ENCODE measurements at regions not wholly inside any gene's neighbourhood (a gene's known extent, or its start where the extent isn't known, plus 50 kb on each side); places are given as distances from the start of the nearest gene placed in this dataset.

DNA sequence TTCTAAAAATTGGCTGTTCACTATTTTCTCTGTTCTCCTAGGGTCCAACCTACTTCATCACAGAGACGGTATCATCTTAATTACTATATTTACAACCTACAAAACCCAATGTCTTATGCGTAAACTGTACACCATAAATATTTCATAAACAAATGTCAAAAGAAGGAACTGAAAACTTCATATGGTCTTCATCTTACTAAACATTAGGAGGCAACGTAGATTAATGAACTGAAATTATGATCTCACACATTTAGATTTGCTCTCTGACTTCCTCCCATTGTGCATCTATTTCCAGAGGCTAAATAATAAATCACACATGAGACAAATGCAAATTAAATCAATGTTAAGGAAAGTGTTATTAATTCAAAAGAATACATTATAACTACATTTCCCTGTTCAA is 1850.6 kb upstream of the SEL1L start:
- DNase-seq = no peak

GRCh38 chr14:83395321-83395720 is 1861.7 kb upstream of the SEL1L start:
- DNase-seq = no peak

GRCh38 chr14:83416476-83416875 is 1882.8 kb upstream of the SEL1L start:
- DNase-seq = no peak

DNA sequence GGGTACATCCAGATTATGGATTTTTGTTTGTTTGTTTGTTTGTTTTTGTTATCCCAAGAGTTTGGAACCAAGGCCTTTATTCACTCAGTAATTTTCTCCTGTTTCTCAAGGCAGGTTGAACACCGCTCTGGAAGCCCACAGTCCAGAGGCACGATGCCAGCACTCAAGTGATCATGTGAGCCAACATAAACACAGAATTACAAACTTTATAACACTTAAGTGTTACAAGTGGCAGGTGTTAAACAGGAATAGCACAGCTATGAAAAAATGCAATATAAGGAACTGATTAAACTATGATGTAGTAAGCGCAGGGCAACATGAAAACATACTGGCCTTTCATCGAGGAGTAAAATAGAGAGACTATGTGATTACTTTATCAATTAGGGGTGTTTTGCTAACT is 1885.8 kb upstream of the SEL1L start:
- no peak for DNase-seq

DNA sequence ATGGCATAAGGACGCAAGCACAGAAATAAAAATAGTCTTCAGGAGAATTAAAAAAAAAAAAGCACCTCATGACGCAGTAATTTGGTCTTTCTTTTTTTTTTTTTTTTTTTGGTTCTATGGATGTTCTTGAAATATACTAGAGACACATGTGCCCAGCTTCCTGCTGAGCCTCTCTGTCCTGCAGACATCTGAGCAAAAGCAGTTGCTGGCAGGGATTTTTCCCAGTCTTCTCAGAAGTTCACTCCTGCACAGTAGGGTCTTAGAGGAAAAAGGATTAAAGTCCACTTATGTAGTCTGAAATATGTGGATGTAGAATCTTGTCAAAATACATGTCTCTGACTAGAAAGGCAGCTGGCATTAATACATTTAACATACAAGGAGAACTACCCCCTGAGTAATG is 1888.1 kb upstream of the SEL1L start:
- DNase-seq = no peak

- no peak for DNase-seq
These were observed 1891.5 kb upstream of the SEL1L start for GRCh38 chr14:83425138-83425537.

DNA sequence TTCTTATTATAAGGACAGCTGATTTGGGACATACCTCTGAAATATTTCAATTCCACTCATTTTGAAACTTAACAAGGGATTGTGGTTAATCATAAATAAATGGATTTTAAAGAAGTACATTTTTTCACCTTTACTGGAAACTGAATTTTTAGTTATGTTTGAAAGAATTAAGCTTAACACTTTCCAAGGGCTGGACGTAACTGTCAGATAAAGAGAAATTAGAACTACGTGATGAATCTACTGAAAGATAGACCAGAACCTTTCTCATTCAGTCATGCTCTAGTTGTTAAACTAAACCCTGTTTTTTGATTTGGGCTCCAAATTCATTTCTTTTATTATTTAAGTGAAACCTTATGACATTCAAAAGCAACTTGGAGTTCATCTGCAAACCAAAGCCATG is 1892.1 kb upstream of the SEL1L start:
- DNase-seq = no peak

GRCh38 chr14:83433618-83434017 is 1900.0 kb upstream of the SEL1L start:
- DNase-seq = no peak

- no peak for DNase-seq
These were observed 1908.1 kb upstream of the SEL1L start for GRCh38 chr14:83441801-83442200.

GRCh38 chr14:83455561-83455960 is 1921.9 kb upstream of the SEL1L start:
- no peak for DNase-seq

DNA sequence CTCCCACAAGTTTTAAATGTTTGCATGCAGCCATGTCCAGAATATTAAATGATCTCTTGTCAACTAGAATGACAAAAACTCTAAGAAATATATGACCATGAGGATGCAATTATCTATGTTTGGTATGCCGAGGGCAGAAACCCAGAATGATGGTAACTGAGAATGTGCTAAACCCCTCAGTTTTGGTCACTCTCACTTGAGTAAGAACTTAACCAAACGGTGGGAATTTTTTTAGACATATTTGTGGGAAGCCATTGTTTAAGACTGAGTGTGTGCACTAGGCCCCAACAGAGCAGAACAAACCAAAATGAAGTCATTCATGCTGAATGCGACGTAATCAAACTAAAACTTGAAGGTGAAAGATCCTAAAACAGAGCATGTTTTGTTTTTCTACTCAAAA is 1927.9 kb upstream of the SEL1L start:
- DNase-seq = no peak

DNA sequence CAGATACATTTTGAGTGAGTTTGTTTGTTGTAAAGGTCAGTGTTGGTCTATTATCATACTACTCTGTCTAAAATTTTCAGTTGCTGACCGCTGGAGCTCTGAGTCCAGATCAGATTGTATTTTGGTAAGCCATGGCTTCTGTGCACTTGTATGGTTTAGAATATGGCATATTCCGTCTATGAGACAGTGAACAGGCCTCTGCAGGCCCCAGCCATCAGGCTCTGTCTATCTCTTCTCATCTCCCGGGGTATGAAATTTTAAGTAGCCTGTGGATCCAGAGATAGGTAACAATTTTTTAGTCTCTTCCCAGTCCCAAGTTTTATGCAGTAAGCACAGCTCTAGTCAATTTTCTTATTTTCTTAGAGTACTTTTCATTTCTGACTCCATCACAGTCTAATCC is 1929.1 kb upstream of the SEL1L start:
- no peak for DNase-seq

DNA sequence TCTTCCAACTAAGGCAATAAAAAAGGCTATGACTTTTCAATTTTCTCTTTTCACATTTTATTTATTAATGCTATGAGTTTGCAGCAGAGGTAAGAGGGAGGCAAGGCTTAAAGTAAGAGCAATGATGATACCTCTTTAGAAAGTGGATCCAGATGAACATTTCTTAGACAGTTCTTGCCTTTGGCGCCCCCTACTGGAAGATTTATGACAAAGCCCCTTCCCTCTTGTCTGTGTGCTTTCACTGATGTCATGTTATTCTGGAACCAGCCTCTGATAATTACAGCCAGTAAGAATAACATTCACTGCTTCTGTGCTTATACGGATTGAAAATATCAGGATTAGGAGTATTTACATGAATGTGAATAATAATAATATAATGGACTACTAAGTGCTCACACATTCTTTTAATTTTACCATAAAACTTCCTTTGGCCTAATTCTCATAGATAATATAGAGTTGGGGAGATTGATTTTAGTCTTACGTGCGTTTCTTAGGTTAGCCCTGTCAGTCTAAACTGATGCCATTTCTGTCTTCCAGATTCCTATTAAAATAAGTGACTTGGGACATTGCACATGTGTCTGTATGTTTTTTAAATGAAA is 1929.9 kb upstream of the SEL1L start:
- peak; percentile 10 for DNase-seq

DNA sequence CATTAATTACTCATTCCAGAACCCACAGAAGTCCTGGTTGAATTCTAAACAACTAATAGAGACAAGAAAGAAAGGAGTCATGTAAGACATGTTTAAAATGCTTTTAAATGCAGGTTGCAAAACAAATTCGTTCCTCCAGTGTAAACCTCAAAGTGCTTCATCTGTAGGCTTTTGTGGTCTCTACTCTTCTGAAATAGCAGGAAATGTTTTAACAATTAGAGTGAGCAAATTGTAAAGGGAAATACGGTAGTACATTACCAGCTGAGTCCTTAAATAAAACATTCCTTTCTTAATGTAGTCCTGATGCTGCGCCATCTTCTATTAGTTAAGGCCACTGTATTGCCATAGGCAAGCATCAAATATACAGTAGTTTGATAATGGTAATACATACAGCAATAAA is 1934.2 kb upstream of the SEL1L start:
- no peak for DNase-seq

DNA sequence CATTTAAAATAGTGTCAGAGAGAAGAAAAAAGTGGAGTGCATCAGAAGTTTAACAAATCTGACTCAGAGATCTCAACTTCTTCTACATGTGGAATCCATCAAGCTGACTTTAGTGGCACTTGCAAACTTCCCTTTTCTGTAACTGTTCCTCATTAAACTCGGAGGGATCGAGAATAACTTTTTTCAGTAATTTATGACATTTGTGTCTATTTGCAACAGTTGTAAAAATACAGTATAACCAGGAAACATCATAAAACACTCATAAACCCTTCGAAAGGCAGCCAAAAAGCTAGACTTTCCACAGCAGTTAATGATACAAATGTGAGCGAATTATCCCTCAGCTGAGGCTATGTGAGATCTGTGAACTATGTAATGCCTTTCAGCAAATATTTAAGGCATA is 1936.8 kb upstream of the SEL1L start:
- no peak for DNase-seq

DNA sequence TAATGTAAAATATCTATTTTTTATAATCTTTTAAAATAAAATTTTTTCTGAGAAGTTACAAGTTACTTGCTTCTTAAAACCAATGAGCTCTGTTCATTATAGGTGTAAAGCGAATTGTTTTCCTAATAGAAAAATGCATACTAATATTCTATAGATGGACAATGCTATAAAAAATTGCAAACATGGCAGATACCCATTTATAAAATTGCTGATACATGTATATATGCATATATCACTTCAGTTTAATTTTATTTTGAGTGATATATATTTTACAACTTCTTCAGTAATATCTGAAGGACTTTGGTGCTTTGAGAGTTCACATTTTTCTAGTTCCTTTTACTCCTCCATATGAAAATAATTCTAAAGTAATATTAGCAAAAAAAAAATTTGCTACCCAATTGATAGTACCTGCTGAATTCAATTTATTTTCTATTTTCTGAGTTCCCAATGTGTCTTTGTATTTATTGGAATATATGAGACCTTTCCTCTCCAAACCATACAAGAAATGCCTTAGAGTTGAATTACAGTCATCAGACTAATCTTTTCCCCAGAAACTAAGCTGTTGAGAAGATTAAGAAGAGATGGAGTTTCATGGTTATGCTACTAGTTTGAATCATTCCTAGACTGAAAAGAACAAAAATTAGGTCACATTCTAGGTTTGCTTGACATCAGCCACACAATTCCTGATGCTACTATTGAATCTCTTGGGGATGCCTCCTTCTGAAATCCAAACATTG is 1937.5 kb upstream of the SEL1L start:
- DNase-seq = no peak

DNA sequence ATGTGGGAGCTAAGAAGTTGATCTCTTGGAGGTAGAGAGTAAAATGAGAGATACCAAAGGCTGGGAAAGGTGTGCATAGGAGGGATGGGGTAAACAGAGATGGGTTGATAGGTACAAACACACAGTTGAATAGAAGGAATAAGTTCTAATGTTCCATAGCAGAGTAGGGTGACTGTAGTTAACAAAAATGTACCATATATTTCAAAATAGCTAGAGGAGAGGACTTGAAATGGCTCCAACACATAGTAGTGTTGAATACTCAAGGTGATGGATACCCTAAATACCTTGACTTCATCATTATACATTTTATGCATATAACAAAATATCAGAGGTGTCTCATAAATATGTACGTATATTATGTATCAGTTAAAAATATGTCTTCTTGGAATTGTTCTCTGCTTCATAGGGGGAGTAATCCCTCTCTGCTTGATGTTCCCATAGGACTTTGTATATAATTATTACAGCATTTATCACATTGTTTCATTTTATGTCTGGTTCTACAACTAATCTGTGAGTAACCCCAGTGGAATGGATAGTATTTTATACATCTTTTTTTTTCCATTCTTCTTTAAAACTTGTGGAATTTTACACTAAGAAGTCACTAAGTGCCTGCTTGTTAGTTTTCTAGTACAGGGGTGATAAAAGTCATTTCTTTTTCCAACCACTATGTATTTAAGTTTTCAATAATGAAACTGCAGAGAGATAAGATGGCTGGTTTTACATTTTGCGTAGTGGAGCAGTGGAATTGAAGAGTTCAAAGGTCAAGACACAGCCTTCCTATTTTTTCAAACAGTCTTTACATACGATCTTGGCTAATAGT is 1940.0 kb upstream of the SEL1L start:
- DNase-seq = no peak

DNA sequence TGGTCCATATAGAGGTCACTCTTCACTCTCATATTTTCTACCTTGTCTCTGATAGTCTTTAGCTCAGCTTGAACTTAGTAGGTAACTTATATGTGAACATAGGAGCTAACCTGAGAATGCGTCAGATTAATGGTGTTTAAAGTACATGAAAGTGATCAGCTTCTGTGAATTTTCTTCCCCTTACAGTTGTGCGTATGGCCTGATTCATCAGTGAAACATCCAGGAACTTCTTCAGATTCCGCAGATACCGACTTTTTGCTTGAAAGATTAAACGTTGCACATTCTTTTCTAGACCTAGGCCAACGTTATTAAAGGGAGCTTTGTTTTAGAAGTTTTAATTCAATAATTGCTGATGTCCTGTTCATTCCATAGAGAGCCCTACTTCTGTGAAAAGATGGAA is 1945.1 kb upstream of the SEL1L start:
- no peak for DNase-seq

- DNase-seq = no peak
These were observed 1949.4 kb upstream of the SEL1L start for GRCh38 chr14:83483063-83483462.

- no peak for DNase-seq
These were observed 1951.9 kb upstream of the SEL1L start for GRCh38 chr14:83485591-83485990.

DNA sequence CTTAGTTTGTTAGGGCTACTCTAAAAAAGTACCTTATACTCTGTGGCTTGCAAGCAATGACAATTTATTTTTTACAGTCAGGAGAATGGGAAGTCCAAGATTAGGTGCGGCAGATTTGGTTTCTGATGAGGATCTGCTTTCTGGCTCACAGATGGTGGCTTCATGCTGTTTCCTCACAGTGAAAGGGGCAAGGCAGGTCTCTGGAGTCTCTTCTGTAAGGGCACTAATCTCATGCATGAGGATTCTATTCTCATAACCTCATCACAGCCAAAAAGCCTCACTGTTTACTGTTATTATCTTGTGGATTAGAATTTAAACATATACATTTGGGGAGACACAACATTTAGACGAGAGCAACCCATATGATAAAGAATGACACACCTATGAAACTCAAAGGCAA is 1957.4 kb upstream of the SEL1L start:
- no peak for DNase-seq

DNA sequence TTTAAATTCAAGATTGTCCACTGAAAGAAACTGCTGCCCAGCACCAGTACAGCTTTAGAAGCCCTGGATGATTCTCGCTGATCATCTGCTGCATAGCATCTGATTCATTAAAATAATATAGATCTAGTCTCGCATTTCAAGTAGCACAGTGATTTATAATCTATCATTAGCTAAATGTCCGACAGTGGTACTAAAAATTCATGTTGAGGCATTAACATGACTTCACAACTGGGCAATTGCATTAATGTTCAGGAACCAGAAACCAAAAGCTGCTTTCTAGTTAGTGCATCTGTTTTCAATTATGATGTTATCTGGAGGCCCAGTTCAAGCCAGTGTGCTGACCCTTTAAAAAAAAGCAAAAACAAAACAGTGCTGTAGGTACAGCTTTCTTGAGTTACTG is 1987.2 kb upstream of the SEL1L start:
- DNase-seq = no peak

GRCh38 chr14:83529531-83529930 is 1995.9 kb upstream of the SEL1L start:
- DNase-seq = no peak

DNA sequence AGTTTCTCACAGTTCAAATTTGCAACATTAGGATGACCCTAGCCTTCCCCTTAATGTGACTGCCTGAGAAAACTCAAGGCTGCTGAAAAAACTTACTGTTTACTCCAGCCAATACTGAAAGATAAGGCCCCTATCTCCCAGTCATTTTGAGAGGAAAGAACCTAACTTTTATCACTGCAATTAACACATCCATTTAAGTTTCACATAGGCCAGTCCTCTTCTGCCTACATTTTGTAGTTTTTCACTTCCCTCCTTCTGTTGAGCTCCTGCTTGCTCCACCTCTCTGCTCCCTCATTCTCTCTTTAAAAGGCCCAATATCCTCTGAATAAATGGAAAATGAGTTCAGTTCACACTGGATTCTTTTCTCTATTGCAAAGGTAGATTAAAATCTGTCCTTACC is 1996.2 kb upstream of the FLRT2 start:
- no peak for DNase-seq
